PC-3 (cell line): ENCODE measurements at regions not wholly inside any gene's neighbourhood (a gene's known extent, or its start where the extent isn't known, plus 50 kb on each side); places are given as distances from the start of the nearest gene placed in this dataset.

Experiments
- EZH2 ChIP-seq: fragments of 300-600 bp; sonication (generic); IDR thresholded peaks from one replicate; pipeline ENCODE4 v1.6.1; 2017; ENCODE audit warnings: antibody characterized with exemption, mild to moderate bottlenecking, low read length; ENCODE audit not compliant: unreplicated experiment
- TF ChIP-seq, protein P1 (sequence below): fragments of 300-600 bp; sonication (generic); conservative IDR thresholded peaks from 2 replicates; pipeline ENCODE4 v1.5.1; 2017; ENCODE audit warnings: antibody characterized with exemption, low read depth, mild to moderate bottlenecking, low read length

DNA sequence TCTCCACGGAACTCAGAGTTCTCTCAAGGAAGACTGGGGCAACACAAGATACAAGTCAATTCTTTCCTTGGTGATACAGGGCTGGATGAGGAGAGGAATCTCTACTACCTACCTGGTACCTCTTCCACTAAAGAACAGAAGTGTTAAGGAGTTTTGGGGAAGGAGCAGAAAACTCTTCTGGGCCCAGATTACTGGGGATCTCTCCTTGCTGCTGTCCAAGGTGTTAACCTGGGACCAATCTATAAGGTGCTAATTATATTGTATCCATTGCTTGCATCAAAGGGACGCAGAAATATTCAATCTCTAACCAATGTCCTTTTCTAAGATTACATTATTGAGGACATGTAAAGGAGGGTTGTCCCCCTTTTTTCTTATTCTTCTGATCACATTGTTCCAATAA is 1102.5 kb downstream of the AMY1C start:
- TF ChIP-seq, protein P1, sequence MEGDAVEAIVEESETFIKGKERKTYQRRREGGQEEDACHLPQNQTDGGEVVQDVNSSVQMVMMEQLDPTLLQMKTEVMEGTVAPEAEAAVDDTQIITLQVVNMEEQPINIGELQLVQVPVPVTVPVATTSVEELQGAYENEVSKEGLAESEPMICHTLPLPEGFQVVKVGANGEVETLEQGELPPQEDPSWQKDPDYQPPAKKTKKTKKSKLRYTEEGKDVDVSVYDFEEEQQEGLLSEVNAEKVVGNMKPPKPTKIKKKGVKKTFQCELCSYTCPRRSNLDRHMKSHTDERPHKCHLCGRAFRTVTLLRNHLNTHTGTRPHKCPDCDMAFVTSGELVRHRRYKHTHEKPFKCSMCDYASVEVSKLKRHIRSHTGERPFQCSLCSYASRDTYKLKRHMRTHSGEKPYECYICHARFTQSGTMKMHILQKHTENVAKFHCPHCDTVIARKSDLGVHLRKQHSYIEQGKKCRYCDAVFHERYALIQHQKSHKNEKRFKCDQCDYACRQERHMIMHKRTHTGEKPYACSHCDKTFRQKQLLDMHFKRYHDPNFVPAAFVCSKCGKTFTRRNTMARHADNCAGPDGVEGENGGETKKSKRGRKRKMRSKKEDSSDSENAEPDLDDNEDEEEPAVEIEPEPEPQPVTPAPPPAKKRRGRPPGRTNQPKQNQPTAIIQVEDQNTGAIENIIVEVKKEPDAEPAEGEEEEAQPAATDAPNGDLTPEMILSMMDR, result no peak
- TF ChIP-seq EZH2, result no peak
